ENCODE measurements at regions not wholly inside any gene's neighbourhood (a gene's known extent, or its start where the extent isn't known, plus 50 kb on each side); places are given as distances from the start of the nearest gene placed in this dataset.

- no peak for TF ChIP-seq POLR2A (IDR thresholded peaks at IDR 0.05)
- no peak for TF ChIP-seq CTCF (IDR thresholded peaks at IDR 0.05)
Observed at GRCh38 chr10:113310347-113310746, 242.5 kb upstream of the HABP2 start.
